D721Med (cell line): ENCODE measurements at regions not wholly inside any gene's neighbourhood (a gene's known extent, or its start where the extent isn't known, plus 50 kb on each side); places are given as distances from the start of the nearest gene placed in this dataset.

Experiments
- DNase-seq: peaks from one replicate; pipeline ENCODE4 v3.0.0; 2011; ENCODE audit warnings: low spot score; ENCODE audit not compliant: insufficient read length
- FAIRE-seq: peaks from 2 replicates; lab custom pipeline; 2011; peaks lifted over from hg19 to GRCh38; lab: Jason Lieb, UNC
- TF ChIP-seq, protein P1 (sequence below): IDR thresholded peaks from 2 replicates; pipeline ENCODE4 v1.5.1; 2012; ENCODE audit warnings: mild to moderate bottlenecking, control low read depth; ENCODE audit not compliant: insufficient read depth; ENCODE audit errors: missing control alignments

DNA sequence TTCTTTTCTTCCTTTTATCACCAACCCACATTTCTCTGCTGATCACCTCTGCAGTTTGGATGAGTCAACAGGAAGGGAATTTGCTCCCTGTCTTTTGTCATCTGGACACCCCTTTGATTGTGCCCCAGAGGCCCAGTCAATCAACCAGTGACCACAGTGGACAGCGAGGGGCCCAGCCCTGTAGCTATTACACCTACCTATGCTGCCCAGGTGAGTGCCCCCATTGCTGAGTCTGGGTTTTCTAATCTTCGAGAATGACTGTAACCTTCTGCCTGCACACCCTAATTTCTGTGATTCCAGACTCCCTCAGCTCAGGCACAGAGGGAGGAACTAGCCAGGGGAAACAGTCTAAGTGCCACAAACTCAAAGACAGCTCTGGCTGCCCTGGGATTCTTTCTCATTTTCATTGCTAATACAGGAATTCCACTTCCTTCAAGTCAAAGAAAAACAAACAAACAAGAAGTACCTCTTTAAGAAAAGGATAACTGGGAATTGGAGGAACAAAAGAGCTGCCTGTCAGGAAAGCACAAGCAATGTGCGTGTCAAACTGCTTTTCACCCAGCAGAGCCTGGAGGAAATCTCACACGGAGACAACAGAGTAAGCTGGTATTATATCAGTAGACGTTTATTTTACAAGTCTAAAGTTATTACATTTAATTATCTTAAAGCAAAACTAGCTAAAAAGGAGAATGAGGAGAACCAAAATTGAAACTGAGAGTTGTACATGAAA is 311.1 kb downstream of the AJAP1 start:
- DNase-seq = no peak
- TF ChIP-seq, protein P1, sequence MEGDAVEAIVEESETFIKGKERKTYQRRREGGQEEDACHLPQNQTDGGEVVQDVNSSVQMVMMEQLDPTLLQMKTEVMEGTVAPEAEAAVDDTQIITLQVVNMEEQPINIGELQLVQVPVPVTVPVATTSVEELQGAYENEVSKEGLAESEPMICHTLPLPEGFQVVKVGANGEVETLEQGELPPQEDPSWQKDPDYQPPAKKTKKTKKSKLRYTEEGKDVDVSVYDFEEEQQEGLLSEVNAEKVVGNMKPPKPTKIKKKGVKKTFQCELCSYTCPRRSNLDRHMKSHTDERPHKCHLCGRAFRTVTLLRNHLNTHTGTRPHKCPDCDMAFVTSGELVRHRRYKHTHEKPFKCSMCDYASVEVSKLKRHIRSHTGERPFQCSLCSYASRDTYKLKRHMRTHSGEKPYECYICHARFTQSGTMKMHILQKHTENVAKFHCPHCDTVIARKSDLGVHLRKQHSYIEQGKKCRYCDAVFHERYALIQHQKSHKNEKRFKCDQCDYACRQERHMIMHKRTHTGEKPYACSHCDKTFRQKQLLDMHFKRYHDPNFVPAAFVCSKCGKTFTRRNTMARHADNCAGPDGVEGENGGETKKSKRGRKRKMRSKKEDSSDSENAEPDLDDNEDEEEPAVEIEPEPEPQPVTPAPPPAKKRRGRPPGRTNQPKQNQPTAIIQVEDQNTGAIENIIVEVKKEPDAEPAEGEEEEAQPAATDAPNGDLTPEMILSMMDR = no peak
- FAIRE-seq = no peak

DNA sequence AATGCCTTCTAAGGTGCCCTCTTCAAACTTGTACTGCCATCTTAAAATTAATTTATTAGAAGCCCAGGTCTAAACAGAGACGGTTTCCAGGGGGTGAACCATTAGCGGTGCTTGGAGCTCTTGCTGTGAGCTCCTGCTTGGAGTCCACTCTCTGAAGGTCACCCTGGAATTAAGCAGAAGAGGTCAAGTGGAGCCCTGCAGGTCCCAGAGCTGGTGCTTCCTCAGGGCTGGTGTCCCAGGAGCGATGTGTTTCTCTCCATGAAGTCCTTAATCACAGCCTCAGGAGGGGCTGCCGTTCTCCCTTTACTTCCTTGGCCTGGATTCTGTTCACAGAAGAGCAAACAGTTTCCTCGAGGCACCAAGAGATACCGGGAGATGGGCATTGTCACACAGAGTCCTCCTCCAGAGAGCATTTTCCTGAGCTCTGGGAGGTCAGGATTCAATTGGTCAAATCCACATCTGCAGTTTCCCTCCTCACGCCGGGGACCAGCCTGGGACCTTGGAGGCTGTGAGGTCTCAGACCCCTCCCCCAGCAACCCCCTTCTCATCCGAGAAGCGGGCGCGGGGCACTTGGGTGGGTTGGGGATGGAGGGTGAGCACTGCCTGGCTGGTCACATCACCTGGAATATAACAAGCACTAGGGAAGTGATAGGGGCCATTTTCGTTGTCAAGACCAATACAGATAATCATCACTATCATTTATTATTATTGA is 310.4 kb downstream of the AJAP1 start:
- DNase-seq (no peak), FAIRE-seq (no peak)
- TF ChIP-seq, protein P1 = no peak

DNA sequence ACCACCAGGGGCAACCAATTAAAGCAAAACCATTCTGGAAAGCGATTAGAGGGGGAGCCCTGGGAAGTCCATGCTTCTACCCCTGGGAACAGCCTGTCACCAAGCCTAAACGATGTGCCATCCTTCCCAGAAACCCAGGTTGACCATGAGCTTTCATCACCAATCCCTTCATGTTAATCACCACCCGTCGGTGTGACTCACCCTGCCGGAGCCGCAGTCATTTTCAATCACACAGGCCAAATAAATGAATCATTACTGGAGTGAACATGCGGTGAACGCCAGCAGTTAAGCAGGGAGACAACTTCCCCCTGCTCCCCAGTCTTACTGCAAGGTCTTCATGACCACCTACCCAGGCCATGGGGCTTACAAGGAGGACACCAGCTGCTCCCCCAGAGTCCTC is 308.8 kb downstream of the AJAP1 start:
- TF ChIP-seq, protein P1 = no peak
- DNase-seq = no peak

GRCh38 chr1:4962836-4963235 is 308.4 kb downstream of the AJAP1 start:
- DNase-seq (no peak), FAIRE-seq (no peak)
- TF ChIP-seq, protein P1 = no peak

More for the DNA sequence above, 308.8 kb downstream of the AJAP1 start:
- FAIRE-seq = no peak

DNA sequence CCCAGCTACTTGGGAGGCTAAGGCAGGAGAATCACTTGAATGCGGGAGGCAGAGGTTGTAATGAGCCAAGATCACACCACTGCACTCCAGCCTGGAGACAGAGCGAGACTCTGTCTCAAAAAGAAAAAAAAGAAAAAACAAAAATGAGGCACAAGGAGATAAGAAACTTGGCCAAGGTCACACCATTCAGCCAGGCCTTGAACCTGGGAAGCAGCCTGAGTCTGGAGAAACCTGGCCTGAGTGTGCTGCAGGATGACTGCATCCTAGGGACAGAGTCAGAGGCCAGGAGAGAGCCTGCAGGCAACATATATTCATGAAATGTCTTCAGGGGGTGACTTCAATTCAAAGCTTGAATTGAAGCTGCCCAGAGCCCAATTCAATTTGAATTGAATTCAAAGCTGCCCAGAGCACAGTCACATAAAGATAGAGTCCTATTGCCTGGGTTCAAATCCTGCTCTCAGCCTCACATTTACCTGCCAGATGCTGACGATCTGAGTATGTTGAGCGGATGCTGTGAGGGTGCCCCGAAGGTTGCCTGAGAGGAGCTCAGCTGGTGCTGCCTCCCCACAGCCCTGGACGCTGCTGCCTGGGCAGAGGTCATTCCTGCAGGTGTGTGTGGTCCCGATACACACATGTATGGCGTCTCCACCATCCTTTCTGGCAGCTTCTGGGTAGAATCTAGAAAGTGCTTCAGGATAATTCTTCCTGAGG is 307.7 kb downstream of the AJAP1 start:
- FAIRE-seq = no peak
- TF ChIP-seq, protein P1 = no peak
- no peak for DNase-seq

DNA sequence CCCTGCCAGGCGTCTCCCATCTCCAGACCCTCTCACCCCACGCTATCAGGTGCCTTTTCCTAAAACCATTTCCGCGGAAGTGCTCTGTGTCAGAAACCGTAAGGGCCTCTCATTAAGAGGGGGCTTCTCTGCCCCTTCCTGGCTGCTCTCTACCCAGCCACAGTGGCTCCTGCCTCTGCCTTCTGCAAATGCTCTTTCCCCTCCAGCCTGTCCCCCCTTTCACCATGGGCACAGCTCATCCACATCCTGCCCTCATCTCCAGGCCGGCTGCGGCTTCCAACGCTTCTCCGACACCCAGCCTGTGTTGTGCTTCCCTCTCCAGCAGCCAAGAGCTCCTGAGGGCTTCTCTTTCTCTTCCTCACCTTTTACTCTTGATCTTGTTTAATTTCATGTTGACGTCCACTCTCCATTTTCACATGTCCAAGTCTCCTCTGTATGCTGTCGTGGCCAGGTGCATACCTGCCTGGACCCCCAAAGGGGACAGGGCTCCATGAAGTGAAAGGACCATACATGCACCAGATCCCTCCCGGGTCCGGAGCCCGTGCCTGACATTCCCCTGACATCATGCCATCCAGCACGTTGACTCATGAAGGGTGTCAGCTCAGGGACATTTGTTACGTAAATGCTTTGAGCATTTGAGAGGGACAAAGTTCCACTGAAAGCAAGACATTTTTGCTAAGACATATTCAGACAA is 306.5 kb downstream of the AJAP1 start:
- DNase-seq = no peak
- FAIRE-seq = no peak
- TF ChIP-seq, protein P1 = no peak
